Upper lobe of right lung (tissue), 1 donor: ENCODE measurements at regions not wholly inside any gene's neighbourhood (a gene's known extent, or its start where the extent isn't known, plus 50 kb on each side); places are given as distances from the start of the nearest gene placed in this dataset.

ENCODE experiments used
- ATAC-seq: fragments of 200-7000 bp; cut with Tn5 transposase; one replicate; pipeline ENCODE4 v1.9.1; 2020; ENCODE audit warnings: mild to moderate bottlenecking, moderate library complexity
- DNase-seq: peaks from one replicate; pipeline ENCODE4 v3.0.0-alpha.2; 2020
- H3K27ac ChIP-seq: fragments of 200-600 bp; one replicate; pipeline ENCODE4 v1.8.0; 2022
- H3K27me3 ChIP-seq: fragments of 200-600 bp; one replicate; pipeline ENCODE4 v1.8.0; 2022; ENCODE audit warnings: mild to moderate bottlenecking
- H3K36me3 ChIP-seq: fragments of 200-600 bp; one replicate; pipeline ENCODE4 v1.8.0; 2022
- H3K4me1 ChIP-seq: fragments of 200-600 bp; one replicate; pipeline ENCODE4 v1.8.0; 2022
- H3K4me3 ChIP-seq: fragments of 200-600 bp; one replicate; pipeline ENCODE4 v1.8.0; 2022; ENCODE audit warnings: mild to moderate bottlenecking
- H3K9me3 ChIP-seq: fragments of 200-600 bp; one replicate; pipeline ENCODE4 v1.8.0; 2022
- intact Hi-C: fragments of 100-400 bp; cut with DNase I; formaldehyde crosslinking; loops from one replicate; pipeline ENCODE4 v1.11.0; 2022
- TF ChIP-seq, protein P1 (sequence below): fragments of 200-600 bp; IDR thresholded peaks from one replicate; pipeline ENCODE4 v1.8.0; 2022; ENCODE audit warnings: antibody characterized with exemption
- donor health status: DM: no; HTN: yes; CAD: no; lungs with severe emphysema.

DNA sequence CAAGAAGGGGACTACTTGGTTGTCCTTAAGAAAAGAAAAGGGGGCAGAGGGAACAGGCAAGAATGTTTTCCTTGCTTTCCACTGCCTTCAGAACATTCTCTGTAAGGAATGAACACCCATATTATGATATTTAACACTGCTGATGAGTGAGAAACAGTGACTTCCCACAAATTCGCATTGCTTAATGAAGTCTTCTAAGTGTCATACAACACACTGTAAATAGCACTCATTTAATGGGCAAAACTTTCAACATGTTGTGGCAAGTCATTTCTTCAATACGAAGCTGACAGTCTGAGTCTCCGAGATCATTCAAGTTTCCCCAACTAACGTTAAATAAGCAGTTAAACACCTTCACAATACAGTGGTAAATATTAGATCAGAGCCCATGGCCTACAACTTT lies 464.4 kb downstream of the SHQ1 start:
- intact Hi-C loops, result no loop called here
- TF ChIP-seq, protein P1, sequence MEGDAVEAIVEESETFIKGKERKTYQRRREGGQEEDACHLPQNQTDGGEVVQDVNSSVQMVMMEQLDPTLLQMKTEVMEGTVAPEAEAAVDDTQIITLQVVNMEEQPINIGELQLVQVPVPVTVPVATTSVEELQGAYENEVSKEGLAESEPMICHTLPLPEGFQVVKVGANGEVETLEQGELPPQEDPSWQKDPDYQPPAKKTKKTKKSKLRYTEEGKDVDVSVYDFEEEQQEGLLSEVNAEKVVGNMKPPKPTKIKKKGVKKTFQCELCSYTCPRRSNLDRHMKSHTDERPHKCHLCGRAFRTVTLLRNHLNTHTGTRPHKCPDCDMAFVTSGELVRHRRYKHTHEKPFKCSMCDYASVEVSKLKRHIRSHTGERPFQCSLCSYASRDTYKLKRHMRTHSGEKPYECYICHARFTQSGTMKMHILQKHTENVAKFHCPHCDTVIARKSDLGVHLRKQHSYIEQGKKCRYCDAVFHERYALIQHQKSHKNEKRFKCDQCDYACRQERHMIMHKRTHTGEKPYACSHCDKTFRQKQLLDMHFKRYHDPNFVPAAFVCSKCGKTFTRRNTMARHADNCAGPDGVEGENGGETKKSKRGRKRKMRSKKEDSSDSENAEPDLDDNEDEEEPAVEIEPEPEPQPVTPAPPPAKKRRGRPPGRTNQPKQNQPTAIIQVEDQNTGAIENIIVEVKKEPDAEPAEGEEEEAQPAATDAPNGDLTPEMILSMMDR, result no peak
- H3K27me3 ChIP-seq, result no peaks in the 10 kb centered on the region
- no peak overlapping the region for H3K4me3 ChIP-seq
- DNase-seq (no peak), ATAC-seq (no peak)
- no peaks in the 10 kb centered on the region for H3K9me3 ChIP-seq
- no peak overlapping the region for H3K27ac ChIP-seq
- H3K4me1 ChIP-seq, result no peaks in the 10 kb centered on the region
- H3K36me3 ChIP-seq, result peaks cover 2% of the 10 kb centered on the region

DNA sequence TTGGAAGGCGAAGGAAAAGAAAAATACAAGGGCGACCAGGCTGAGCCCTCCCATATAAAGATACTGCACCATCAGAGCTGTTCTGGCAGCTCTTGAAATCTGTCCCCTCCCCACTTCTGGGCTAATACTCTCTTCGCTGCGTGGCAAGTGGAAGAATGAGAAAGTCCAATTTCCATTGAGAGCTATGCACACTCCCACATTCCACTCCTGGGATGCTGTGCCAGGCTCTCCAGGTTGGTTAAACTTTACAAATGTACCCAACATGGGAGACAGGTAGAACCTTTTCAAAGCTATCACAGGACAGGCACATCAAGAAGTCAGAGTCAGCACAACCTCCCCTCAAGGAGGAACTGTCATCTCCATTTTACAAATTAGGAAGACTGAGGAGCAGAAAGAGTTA lies 465.0 kb downstream of the SHQ1 start:
- Histone ChIP-seq H3K27ac (no peak overlapping the region), H3K27me3 (no peaks in the 10 kb centered on the region), H3K9me3 (no peaks in the 10 kb centered on the region), H3K4me3 (no peak overlapping the region), H3K36me3 (peaks cover 8% of the 10 kb centered on the region), H3K4me1 (no peaks in the 10 kb centered on the region)
- TF ChIP-seq, protein P1, result no peak
- DNase-seq (no peak), ATAC-seq (peak; percentile 78)
- intact Hi-C loops, result no loop called here

DNA sequence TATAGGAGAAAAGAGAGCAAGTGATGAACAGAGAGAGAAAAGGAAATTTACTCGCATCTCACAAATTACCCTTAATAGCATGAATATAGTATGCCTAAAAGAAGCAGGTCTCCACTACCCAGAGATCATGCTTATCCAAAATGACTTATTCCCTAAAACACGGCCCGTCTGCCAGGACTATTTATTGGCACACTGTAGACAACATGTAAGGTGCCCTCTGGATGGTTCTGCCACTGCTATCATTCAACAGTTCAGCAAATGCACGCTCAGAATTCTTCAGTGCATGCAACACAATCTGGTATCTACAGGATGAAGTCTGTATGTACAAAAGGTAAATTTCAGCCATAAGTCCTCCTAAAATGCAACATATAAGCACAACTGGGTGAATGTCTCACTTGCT lies 465.8 kb downstream of the SHQ1 start:
- intact Hi-C loops, result no loop called here
- Histone ChIP-seq H3K4me1 (no peaks in the 10 kb centered on the region), H3K9me3 (no peaks in the 10 kb centered on the region), H3K27ac (no peak overlapping the region), H3K36me3 (peaks cover 14% of the 10 kb centered on the region), H3K27me3 (no peaks in the 10 kb centered on the region), H3K4me3 (no peak overlapping the region)
- TF ChIP-seq, protein P1, result no peak
- DNase-seq (no peak), ATAC-seq (no peak)

DNA sequence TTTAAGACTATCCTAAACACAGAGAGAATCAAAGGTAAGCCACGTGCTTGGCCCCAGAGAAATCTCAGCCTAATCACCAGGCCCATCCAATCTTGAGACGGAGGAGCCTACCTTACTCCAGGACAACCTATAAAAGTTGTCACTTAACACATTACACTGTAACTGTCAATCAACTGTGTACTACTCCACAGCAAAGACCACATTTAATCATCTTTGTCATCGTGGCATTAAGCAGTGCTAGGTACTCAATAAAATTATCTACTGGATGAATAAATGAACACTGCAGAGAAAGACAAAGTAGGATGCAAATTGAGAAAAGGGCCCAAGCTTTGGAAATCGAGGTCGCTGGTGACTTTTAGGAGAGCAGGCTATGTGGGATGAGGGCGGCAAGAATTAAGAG lies 466.7 kb downstream of the SHQ1 start:
- no peaks in the 10 kb centered on the region for H3K9me3 ChIP-seq
- no peaks in the 10 kb centered on the region for H3K27me3 ChIP-seq
- H3K36me3 ChIP-seq, result peaks cover 23% of the 10 kb centered on the region
- no peak overlapping the region for H3K4me3 ChIP-seq
- no peaks in the 10 kb centered on the region for H3K4me1 ChIP-seq
- DNase-seq (no peak), ATAC-seq (no peak)
- intact Hi-C loops, result no loop called here
- TF ChIP-seq, protein P1, result no peak
- no peak overlapping the region for H3K27ac ChIP-seq

DNA sequence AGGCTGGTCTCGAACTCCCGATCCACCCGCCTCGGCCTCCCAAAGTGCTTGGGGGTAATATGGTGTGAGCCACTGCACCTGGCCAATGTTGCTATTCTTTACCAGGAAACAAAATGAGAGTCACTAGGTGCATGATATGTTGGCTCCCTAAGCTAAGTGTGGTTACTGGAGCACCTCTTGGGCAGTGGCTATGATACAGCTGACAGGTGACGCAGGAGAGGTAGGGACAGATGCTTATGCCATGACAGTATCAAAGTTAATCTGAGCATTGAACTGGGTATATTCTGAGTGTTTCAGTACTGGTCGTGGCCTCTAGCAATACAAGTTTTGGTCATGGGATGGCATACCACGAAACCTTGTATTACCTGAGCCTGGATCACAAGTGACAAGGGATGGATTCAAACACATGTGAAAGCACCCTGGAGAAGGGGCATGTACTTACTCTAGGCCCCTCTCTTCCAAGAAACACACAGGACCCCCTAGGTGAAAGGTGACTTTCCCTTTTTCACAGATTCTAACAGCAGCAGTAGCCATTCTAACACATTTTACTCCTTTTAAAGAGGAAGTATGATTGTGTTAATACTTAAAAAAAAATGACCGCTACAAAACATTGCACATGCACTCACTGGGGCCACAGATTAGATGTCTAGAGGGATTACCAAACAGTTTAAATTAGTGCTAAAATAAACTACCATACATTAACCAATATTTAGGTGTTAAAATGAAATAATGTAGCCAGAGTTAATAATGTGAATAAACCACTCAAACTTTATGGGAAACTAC lies 467.3 kb downstream of the SHQ1 start:
- intact Hi-C loops, result no loop called here
- no peaks in the 10 kb centered on the region for H3K4me1 ChIP-seq

More for the DNA sequence above, 467.3 kb downstream of the SHQ1 start:
- DNase-seq (no peak), ATAC-seq (peak; percentile 51)
- Histone ChIP-seq H3K27ac (no peak overlapping the region), H3K27me3 (no peaks in the 10 kb centered on the region), H3K36me3 (peaks cover 26% of the 10 kb centered on the region), H3K4me3 (no peak overlapping the region), H3K9me3 (no peaks in the 10 kb centered on the region)
- TF ChIP-seq, protein P1, result no peak
